ENCODE measurements at regions not wholly inside any gene's neighbourhood (a gene's known extent, or its start where the extent isn't known, plus 50 kb on each side); places are given as distances from the start of the nearest gene placed in this dataset.
"Not testable (repeated sequence)": the region's sequence is repeated elsewhere in the genome, so short reads cannot be mapped to it uniquely, and the experiment has no call there.

GRCh38 chr14:71631030-71631429 is 301.2 kb upstream of the RGS6 start:
- not testable (repeated sequence) for TF ChIP-seq YY1 (IDR thresholded peaks at IDR 0.05; ENCODE audit: insufficient read depth, insufficient read length); ZNF274 (IDR thresholded peaks at IDR 0.05; ENCODE audit: low read depth, low read length); SUZ12 (IDR thresholded peaks at IDR 0.05; ENCODE audit: extremely low read depth, insufficient read depth, insufficient read length)
